Coronary artery (tissue), 2 donors: ENCODE measurements at regions not wholly inside any gene's neighbourhood (a gene's known extent, or its start where the extent isn't known, plus 50 kb on each side); places are given as distances from the start of the nearest gene placed in this dataset.
"Not testable (repeated sequence)": the region's sequence is repeated elsewhere in the genome, so short reads cannot be mapped to it uniquely, and the experiment has no call there.

Source experiments
- DNase-seq: peaks from one replicate; pipeline ENCODE4 v3.0.0-alpha.2; 2017; ENCODE audit warnings: low spot score
- H3K27ac ChIP-seq, 2 donors: fragments of 200-600 bp; sonication (generic); one replicate each; pipeline ENCODE4 v1.5.1; 2016 to 2019
- H3K4me3 ChIP-seq: fragments of 200-600 bp; sonication (generic); 2 replicates; pipeline ENCODE4 v1.5.1; 2016; ENCODE audit warnings: mild to moderate bottlenecking, moderate library complexity
- CTCF ChIP-seq: fragments of 200-600 bp; sonication (generic); IDR thresholded peaks from one replicate; pipeline ENCODE4 v1.5.1; 2019; ENCODE audit warnings: antibody characterized with exemption

GRCh38 chr14:105627287-105627686 lies 100.9 kb downstream of the TMEM121 start:
- H3K27ac ChIP-seq, DNase-seq, H3K4me3 ChIP-seq: not testable (repeated sequence)

DNA sequence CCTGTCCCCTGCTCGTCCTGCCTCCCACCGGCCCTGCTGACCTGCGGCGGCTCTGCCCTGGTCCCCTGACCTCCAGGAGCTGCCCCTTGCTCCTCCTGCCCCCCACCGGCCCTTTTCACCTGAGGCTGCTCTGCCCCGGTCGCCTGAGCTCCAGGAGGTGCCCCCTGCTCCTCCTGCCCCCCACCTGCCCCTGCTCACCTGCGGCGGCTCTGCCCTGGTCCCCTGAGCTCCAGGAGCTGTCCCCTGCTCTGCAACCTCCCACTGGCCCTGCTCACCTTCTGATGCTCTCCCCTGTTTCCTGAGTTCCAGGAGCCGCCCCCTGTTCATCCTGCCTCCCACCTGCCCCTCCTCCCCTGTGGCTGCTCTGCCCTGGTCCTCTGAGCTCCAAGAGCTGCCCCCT lies 101.3 kb downstream of the TMEM121 start:
- no peak for DNase-seq
- TF ChIP-seq CTCF, result no peak
- Histone ChIP-seq H3K4me3 (no peak overlapping the region), H3K27ac (no peak overlapping the region)

DNA sequence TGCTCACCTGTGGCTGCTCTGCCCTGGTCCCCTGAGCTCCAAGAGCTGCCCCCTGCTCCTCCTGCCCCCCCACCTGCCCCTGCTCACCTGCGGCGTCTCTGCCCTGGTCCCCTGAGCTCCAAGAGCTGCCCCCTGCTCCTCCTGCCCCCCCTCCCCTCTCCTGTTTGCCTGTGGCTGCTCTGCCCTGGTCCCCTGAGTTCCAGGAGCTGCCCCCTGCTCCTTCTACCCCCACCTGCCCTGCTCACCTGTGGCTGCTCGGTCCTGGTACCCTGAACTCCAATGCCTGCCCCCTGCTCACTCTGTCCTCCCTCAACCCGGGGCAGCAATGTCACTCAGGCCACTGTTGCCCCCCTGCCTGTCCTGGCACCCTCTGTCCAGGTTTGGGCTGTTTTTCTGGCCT lies 101.7 kb downstream of the TMEM121 start:
- not testable (repeated sequence) for H3K27ac ChIP-seq, H3K4me3 ChIP-seq, DNase-seq

DNA sequence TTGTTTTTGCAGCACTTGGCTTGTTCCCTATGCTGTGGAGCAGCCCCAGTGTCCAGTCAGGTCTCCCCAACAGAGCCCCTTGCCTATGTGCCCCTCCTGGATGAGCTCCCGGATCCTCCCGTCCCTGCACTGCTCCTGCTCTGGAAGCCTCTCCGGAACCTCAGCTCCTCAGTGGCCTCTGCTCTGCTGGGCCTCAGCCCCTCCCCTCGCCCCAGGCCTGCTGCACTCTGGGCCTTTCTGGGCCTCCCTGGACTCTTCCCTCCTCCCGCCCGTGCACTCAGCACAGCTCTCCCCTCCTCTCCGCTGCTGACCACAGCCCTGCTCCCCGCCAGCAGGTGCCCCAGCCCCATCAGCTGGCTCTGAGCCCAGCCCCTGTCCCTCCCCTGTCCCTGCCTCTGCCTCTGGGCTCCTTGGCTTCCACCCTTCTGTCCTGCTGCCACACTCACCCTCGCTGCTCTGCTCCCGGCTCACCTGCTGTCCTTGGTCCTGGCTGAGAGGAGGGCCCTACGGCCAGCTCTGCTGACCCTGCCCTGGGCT lies 102.2 kb downstream of the TMEM121 start:
- not testable (repeated sequence) for DNase-seq, H3K4me3 ChIP-seq, H3K27ac ChIP-seq

DNA sequence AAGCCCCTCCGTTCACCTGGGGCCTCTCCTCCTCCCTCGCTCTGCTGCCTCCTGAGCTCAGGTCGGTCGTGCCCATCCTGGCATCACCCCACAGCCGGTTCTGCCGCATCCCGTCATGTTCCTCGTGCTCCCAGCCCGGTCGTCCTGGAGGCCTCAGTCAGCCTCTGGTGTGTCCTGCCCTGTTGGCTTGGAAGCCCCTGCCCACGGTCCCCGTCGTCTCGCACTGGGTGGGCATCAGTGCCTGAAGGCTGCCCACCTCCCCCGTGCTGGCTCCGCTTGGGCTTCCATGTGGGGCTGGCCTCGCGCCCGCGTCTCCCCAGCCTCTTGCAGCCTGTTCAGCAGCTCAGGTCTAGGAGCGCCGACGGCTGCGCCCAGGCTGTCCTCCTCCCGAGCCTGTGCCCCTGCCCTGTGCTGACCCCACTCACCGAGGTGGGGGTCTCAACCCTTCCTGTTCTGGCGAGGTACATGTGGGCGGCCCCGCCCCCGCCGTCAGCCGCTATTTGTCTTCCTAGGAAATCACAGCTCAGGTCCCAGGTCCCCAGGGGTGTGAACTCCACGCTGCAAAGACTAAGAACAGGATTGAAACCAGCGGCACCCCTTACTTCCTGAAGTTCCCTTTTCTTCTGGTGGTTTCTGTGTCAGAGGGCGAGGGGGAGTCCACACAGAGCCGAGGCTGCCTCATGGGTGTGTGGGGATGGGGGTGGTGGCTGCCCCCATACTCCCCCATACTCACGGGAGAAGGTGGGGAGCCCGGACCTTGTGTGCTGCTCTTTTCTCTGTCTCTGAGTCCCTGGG lies 102.9 kb downstream of the TMEM121 start:
- not testable (repeated sequence) for DNase-seq, H3K27ac ChIP-seq, H3K4me3 ChIP-seq

DNA sequence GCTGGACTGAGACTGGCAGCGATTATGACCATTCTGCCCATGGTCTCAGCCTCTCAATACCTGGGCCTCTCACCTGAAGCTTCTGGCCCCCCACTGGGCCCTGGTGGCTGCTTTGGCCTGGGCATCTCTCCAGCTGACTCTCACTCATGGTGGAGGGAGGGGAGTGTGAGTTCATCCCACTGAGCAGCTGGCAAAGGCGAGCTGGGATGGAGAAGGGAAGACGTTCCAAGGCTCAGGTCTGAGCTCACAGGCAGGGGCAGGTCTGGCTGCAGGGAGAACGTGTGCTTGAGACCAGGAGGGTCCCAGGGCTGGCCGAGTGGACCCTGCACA lies 103.5 kb downstream of the TMEM121 start:
- Histone ChIP-seq H3K4me3 (no peak overlapping the region), H3K27ac (no peak overlapping the region)
- DNase-seq, result no peak
- TF ChIP-seq CTCF, result no peak

GRCh38 chr14:105630293-105630934 lies 104.0 kb downstream of the TMEM121 start:
- not testable (repeated sequence) for H3K4me3 ChIP-seq, H3K27ac ChIP-seq, DNase-seq

GRCh38 chr14:105630935-105631779 lies 104.8 kb downstream of the TMEM121 start:
- not testable (repeated sequence) for DNase-seq, H3K4me3 ChIP-seq

DNA sequence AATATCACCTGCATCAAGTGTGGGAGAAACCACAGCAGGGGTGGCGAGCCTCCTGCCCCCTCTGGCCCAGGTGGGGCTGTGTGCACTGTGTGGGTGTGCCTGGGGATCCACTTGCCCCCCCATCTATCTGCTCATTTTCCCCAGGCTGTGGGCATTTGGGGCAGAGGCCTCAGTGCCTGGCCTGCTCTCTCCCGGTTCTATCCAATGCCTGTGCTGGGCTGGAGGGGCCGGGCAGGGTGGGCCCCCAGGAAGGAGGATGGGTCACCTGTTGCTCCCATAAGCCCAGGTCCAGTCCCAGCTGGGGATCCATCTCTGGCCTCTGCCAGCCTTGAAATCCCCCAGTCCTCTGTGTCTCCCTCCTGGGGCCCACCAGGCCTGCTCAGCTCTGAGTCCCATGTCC lies 105.6 kb downstream of the TMEM121 start:
- DNase-seq, result no peak

More at GRCh38 chr14:105630935-105631779, 104.8 kb downstream of the TMEM121 start:
- H3K27ac ChIP-seq, result not testable (repeated sequence)

GRCh38 chr14:105633596-105633995 lies 107.2 kb downstream of the TMEM121 start:
- H3K4me3 ChIP-seq, H3K27ac ChIP-seq, DNase-seq: not testable (repeated sequence)

More for the DNA sequence above, 105.6 kb downstream of the TMEM121 start:
- H3K4me3 ChIP-seq, result no peak overlapping the region
- no peak for TF ChIP-seq CTCF
- no peak overlapping the region for H3K27ac ChIP-seq
